ENCODE measurements at regions not wholly inside any gene's neighbourhood (a gene's known extent, or its start where the extent isn't known, plus 50 kb on each side); places are given as distances from the start of the nearest gene placed in this dataset.

DNA sequence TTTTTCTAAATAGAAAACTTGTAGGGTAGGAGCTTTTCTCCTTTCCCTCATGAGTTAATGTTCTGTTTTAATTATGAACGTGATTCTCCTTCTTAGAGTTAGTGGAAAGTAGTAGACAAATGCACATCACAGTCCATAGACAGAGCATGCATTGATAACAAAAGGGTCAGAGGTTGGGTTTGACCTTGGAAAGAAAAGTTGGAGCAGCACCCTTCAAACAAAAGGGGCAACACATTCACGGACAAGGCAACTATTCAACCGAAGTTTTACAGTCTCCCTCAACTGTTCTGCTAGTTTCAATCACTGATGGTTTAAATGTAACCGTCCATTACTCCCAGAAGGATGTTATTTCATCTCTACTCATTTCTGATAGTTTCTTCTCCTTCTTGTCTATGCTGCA is 103.4 kb upstream of the MAOA start:
- TF ChIP-seq, protein P1, sequence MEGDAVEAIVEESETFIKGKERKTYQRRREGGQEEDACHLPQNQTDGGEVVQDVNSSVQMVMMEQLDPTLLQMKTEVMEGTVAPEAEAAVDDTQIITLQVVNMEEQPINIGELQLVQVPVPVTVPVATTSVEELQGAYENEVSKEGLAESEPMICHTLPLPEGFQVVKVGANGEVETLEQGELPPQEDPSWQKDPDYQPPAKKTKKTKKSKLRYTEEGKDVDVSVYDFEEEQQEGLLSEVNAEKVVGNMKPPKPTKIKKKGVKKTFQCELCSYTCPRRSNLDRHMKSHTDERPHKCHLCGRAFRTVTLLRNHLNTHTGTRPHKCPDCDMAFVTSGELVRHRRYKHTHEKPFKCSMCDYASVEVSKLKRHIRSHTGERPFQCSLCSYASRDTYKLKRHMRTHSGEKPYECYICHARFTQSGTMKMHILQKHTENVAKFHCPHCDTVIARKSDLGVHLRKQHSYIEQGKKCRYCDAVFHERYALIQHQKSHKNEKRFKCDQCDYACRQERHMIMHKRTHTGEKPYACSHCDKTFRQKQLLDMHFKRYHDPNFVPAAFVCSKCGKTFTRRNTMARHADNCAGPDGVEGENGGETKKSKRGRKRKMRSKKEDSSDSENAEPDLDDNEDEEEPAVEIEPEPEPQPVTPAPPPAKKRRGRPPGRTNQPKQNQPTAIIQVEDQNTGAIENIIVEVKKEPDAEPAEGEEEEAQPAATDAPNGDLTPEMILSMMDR (IDR thresholded peaks at IDR 0.05 in 4 of 5, conservative IDR thresholded peaks at IDR 0.05 in 1 of 5) = no peak
- no peak for TF ChIP-seq POLR2A (IDR thresholded peaks at IDR 0.05)
